Heart left ventricle (tissue), 13 donors: ENCODE measurements at regions not wholly inside any gene's neighbourhood (a gene's known extent, or its start where the extent isn't known, plus 50 kb on each side); places are given as distances from the start of the nearest gene placed in this dataset.

Experiments
- POLR2A ChIP-seq, 2 donors: fragments of 450-650 bp; IDR thresholded peaks; one replicate each; pipeline ENCODE4 v1.6.1; 2017; ENCODE audit warnings: antibody characterized with exemption in 2 of 2, mild to moderate bottlenecking in 2 of 2, moderate library complexity in 2 of 2
- TF ChIP-seq, protein P1 (sequence below), 12 donors: fragments of 200-600 bp; sonication (generic) in 4 of 12; IDR thresholded peaks; one replicate each; pipeline versions ENCODE4 v1.5.0 to v1.8.0; 2018 to 2022; ENCODE audit warnings: antibody characterized with exemption in 12 of 12, mild to moderate bottlenecking in 5 of 12
- donor health status: ischemic (EF 13 %, LVEDD 7.1; RV severe dilation, severe dysfunction).
- donor health status: DM: no; HTN: yes; CAD: no.
- donor health status: DM: no; HTN: no; CAD: no.
- donor health status: ischemic (EF 25% LVEDD 6.9; RV normal size, moderate dysfunction).
- donor health status: ischemic (EF 25% LVEDD 5.7; RV mildly dilated, moderate dysfunction).
- donor health status: ischemic (EF 35%, LVEDD 5.7; RV mildly dilated, moderate dysfunction).
- donor health status: nonischemic (EF 11% LVEDD 7.7; RV severe dilation, severe dysfunction).
- donor health status: DM: yes; HTN: yes; CAD: no.
- donor health status: PGD.
- donor health status: ischemic (EF 29% LVEDD 5.4; RV normal size, mild dysfunction).
- donor health status: nonischemic (EF 23%, LVEDD 6.1; RV moderate dilation, normal function).

DNA sequence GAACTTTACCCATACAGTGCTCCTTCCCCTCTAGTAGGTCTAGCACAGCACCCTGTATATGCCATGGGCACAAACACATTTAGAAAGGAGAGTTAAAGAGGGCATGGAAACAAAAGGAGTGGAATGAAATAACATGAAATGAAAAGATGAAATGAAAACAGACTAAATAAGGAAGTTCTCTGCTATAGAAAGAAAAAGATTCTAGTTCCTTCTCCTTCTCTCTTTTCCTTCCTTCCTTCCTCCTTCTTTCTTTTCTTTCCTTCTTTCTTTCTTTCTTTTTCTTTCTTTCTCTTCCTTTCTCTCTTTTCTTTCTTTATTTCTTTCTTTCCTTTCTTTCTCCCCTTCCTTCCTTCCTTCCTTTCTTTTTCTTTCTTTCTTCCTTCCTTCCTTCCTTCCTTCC is 2197.4 kb downstream of the PCDH7 start:
- TF ChIP-seq, protein P1, sequence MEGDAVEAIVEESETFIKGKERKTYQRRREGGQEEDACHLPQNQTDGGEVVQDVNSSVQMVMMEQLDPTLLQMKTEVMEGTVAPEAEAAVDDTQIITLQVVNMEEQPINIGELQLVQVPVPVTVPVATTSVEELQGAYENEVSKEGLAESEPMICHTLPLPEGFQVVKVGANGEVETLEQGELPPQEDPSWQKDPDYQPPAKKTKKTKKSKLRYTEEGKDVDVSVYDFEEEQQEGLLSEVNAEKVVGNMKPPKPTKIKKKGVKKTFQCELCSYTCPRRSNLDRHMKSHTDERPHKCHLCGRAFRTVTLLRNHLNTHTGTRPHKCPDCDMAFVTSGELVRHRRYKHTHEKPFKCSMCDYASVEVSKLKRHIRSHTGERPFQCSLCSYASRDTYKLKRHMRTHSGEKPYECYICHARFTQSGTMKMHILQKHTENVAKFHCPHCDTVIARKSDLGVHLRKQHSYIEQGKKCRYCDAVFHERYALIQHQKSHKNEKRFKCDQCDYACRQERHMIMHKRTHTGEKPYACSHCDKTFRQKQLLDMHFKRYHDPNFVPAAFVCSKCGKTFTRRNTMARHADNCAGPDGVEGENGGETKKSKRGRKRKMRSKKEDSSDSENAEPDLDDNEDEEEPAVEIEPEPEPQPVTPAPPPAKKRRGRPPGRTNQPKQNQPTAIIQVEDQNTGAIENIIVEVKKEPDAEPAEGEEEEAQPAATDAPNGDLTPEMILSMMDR (IDR thresholded peaks at IDR 0.05) = no peak
- TF ChIP-seq POLR2A (IDR thresholded peaks at IDR 0.05) = no peak
